Upper lobe of right lung (tissue), 1 donor: ENCODE measurements at regions not wholly inside any gene's neighbourhood (a gene's known extent, or its start where the extent isn't known, plus 50 kb on each side); places are given as distances from the start of the nearest gene placed in this dataset.
A peak's percentile ranks its signal among the peaks of the same experiment; 100 is the strongest.

Experiments used
- ATAC-seq: fragments of 200-7000 bp; cut with Tn5 transposase; one replicate; pipeline ENCODE4 v1.9.1; 2020; ENCODE audit warnings: mild to moderate bottlenecking, moderate library complexity
- DNase-seq: peaks from one replicate; pipeline ENCODE4 v3.0.0-alpha.2; 2020
- H3K27ac ChIP-seq: fragments of 200-600 bp; one replicate; pipeline ENCODE4 v1.8.0; 2022
- H3K27me3 ChIP-seq: fragments of 200-600 bp; one replicate; pipeline ENCODE4 v1.8.0; 2022; ENCODE audit warnings: mild to moderate bottlenecking
- H3K36me3 ChIP-seq: fragments of 200-600 bp; one replicate; pipeline ENCODE4 v1.8.0; 2022
- H3K4me1 ChIP-seq: fragments of 200-600 bp; one replicate; pipeline ENCODE4 v1.8.0; 2022
- H3K4me3 ChIP-seq: fragments of 200-600 bp; one replicate; pipeline ENCODE4 v1.8.0; 2022; ENCODE audit warnings: mild to moderate bottlenecking
- H3K9me3 ChIP-seq: fragments of 200-600 bp; one replicate; pipeline ENCODE4 v1.8.0; 2022
- intact Hi-C: fragments of 100-400 bp; cut with DNase I; formaldehyde crosslinking; loops from one replicate; pipeline ENCODE4 v1.11.0; 2022
- TF ChIP-seq, protein P1 (sequence below): fragments of 200-600 bp; IDR thresholded peaks from one replicate; pipeline ENCODE4 v1.8.0; 2022; ENCODE audit warnings: antibody characterized with exemption
- donor health status: DM: no; HTN: yes; CAD: no; lungs with severe emphysema.

- DNase-seq (no peak), ATAC-seq (no peak)
- Histone ChIP-seq H3K9me3 (no peaks in the 10 kb centered on the region), H3K27me3 (no peaks in the 10 kb centered on the region), H3K4me1 (no peaks in the 10 kb centered on the region), H3K36me3 (no peaks in the 10 kb centered on the region), H3K4me3 (no peak overlapping the region), H3K27ac (no peak overlapping the region)
- intact Hi-C loops, result no loop called here
- TF ChIP-seq, protein P1, sequence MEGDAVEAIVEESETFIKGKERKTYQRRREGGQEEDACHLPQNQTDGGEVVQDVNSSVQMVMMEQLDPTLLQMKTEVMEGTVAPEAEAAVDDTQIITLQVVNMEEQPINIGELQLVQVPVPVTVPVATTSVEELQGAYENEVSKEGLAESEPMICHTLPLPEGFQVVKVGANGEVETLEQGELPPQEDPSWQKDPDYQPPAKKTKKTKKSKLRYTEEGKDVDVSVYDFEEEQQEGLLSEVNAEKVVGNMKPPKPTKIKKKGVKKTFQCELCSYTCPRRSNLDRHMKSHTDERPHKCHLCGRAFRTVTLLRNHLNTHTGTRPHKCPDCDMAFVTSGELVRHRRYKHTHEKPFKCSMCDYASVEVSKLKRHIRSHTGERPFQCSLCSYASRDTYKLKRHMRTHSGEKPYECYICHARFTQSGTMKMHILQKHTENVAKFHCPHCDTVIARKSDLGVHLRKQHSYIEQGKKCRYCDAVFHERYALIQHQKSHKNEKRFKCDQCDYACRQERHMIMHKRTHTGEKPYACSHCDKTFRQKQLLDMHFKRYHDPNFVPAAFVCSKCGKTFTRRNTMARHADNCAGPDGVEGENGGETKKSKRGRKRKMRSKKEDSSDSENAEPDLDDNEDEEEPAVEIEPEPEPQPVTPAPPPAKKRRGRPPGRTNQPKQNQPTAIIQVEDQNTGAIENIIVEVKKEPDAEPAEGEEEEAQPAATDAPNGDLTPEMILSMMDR, result no peak
Measured at GRCh38 chr2:71857636-71858035, 290.0 kb downstream of the CYP26B1 start.

DNA sequence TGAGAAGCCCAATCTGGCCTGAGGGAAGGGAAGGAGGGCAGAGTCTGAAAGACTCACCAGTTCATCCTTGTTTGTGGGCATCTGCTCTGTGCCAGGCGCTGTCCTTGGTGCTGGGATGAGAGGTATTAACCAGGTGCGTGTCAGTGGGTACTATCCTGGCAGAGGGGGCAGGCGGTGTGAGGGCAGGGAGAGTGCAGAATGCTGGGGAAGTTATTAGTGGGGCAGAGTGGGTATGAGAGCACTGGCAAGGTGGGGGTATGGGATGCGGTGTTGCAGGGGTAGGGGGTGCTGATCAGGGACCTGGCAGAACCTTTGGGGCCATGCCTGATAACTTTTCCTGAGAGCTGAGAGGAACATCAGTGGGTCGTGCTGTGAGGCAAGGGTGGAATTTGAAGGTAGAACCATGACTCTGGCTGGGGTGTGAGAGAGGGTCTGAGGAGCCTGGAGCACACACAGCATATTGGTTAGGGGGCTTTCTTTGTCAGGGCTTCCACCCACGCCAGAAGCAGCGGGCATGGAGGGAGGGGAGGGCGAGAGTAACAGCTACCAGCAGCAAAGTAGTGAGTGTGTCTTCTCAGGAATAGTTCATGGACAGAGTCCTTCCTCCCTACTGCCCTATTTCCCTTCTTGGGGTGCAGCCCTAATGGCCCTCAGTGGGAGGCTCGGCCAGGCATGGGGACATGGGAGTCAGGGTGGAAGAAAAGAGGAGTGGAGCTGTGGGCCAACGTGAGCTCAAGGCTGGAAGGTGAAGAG, 290.7 kb downstream of the CYP26B1 start:
- TF ChIP-seq, protein P1, result no peak
- Histone ChIP-seq H3K36me3 (no peaks in the 10 kb centered on the region), H3K9me3 (no peaks in the 10 kb centered on the region), H3K4me3 (no peak overlapping the region), H3K4me1 (peaks cover 1% of the 10 kb centered on the region), H3K27me3 (peaks cover 2% of the 10 kb centered on the region), H3K27ac (no peak overlapping the region)
- intact Hi-C loops, result no loop called here
- no peak for ATAC-seq
- DNase-seq, result no peak

- ATAC-seq (no peak), DNase-seq (no peak)
- TF ChIP-seq, protein P1, result no peak
- H3K4me3 ChIP-seq, result no peak overlapping the region
- no peaks in the 10 kb centered on the region for H3K9me3 ChIP-seq
- peaks cover 8% of the 10 kb centered on the region for H3K4me1 ChIP-seq
- intact Hi-C loops, result no loop called here
- peaks cover 9% of the 10 kb centered on the region for H3K27me3 ChIP-seq
- no peak overlapping the region for H3K27ac ChIP-seq
- H3K36me3 ChIP-seq, result no peaks in the 10 kb centered on the region
Measured at GRCh38 chr2:71853858-71854257, 293.8 kb downstream of the CYP26B1 start.

DNA sequence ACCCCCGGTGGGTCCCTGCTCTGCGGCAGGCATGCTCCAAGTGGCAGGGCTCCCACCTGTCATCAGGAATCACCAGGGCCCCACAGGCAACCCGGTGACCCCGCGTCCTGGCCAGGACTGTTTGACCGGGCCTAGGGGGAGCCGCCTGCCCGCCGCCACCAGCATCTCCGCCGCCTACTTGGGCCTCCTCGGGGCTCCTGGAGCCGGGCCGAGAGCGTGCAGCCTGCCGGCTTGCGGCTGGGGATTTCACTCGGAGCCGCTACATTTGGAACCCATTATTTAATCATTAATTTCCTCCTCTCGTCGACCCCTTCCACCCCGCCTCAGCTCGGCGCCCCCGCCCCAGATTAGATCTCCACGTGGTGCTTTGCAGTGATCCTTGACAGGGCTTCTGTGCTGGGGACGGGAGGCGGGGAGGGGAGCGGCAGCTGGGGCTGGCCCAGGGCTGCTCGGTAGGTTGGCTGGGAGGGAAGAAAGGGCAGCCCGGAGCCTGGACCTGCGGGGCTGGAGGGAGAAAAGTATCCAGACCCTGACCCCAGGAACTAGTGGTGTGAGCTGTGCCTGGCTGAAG, 295.4 kb downstream of the CYP26B1 start:
- Histone ChIP-seq H3K4me3 (no peak overlapping the region), H3K27me3 (peaks cover 9% of the 10 kb centered on the region), H3K27ac (peak overlapping the region; percentile 11), H3K36me3 (no peaks in the 10 kb centered on the region), H3K4me1 (peaks cover 8% of the 10 kb centered on the region), H3K9me3 (no peaks in the 10 kb centered on the region)
- ATAC-seq, result no peak
- TF ChIP-seq, protein P1, result no peak
- intact Hi-C loops, result no loop called here
- no peak for DNase-seq

DNA sequence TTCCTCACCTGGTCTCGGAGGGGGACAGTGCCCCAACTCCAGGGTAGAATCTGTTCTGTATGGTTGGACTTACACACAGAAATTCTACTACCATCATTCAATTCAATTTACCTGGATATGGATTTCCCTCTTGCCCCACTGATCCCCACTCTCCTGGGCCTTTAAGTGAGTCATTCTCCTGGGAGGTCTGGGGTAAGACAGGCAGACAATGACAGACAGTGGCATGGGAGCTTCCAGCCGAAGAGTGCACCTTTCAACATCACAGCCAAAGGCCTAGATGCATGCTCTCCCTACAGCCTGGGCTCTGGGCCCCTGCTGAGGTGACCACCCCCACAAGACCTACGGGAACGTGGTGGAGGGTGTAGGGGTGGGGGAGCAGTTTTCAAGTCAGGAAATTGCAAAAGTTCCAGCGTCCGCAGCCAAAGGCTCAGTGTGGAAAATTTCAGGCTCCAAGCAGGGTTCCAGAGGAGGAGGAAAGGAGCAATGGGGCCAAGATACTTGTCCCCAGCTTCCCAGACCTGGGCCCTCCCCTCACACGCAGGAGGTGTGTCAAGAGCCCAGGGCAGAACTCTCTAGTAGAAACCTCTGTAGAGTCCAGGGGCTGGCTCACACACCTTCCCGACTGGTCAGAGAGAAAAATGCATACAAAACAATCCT, 296.4 kb downstream of the CYP26B1 start:
- TF ChIP-seq, protein P1, result no peak
- Histone ChIP-seq H3K27me3 (peaks cover 9% of the 10 kb centered on the region), H3K4me3 (no peak overlapping the region), H3K27ac (peak overlapping the region; percentile 11), H3K4me1 (peaks cover 8% of the 10 kb centered on the region), H3K9me3 (no peaks in the 10 kb centered on the region), H3K36me3 (no peaks in the 10 kb centered on the region)
- no peak for DNase-seq
- intact Hi-C loops, result no loop called here
- ATAC-seq, result no peak
